ENCODE measurements at regions not wholly inside any gene's neighbourhood (a gene's known extent, or its start where the extent isn't known, plus 50 kb on each side); places are given as distances from the start of the nearest gene placed in this dataset.
"Not testable (repeated sequence)": the region's sequence is repeated elsewhere in the genome, so short reads cannot be mapped to it uniquely, and the experiment has no call there.

- TF ChIP-seq CTCF (conservative IDR thresholded peaks at IDR 0.05 in 1 of 2, IDR thresholded peaks at IDR 0.05 in 1 of 2; ENCODE audit: extremely low read depth in 1 of 2, insufficient read depth in 1 of 2, low read depth in 1 of 2, low read length in 2 of 2); EZH2 (IDR thresholded peaks at IDR 0.05; ENCODE audit: borderline replicate concordance, low read length): not testable (repeated sequence)
These were observed 3921.7 kb upstream of the OR11H1 start for GRCh38 chr22:11606047-11607000.

Measured in mammary epithelial cell (primary cell).